PFSK-1 (cell line): ENCODE measurements at regions not wholly inside any gene's neighbourhood (a gene's known extent, or its start where the extent isn't known, plus 50 kb on each side); places are given as distances from the start of the nearest gene placed in this dataset.

Experiments used
- SIN3A ChIP-seq: IDR thresholded peaks from 2 replicates; pipeline ENCODE4 v1.6.1; 2012; ENCODE audit warnings: mild to moderate bottlenecking, low read length, moderate library complexity, borderline replicate concordance; ENCODE audit not compliant: insufficient read depth
- TAF1 ChIP-seq: IDR thresholded peaks from 2 replicates; pipeline ENCODE4 v1.6.1; 2012; ENCODE audit warnings: low read length, control low read depth, borderline replicate concordance; ENCODE audit not compliant: insufficient read depth

DNA sequence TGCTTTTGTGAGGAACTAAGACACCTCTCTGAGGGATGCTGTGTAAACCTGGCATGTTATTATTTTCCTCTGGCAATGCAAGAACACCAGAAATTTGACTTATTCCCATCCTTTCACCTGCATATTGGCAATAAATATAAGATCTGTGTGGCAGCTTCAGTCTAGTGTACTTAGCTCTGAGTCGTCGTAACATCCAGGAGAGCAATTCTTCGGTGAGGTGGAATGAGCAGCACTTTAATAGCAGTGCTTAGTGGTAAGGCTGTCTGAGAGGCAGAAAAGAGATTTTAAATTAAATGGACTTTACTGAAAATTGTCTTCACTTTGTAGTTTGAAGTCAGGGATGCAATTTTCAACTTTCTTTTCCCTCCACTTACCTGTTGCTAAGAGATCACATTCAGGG lies 344.9 kb downstream of the PCDH7 start:
- no peak for TF ChIP-seq SIN3A
- no peak for TF ChIP-seq TAF1
